Endothelial cell of hepatic sinusoid (primary cell): ENCODE measurements at regions not wholly inside any gene's neighbourhood (a gene's known extent, or its start where the extent isn't known, plus 50 kb on each side); places are given as distances from the start of the nearest gene placed in this dataset.

Experiments
- in situ Hi-C: cut with HindIII; loops from 2 replicates; pipeline ENCODE4 v1.10.0; 2017; ENCODE audit warnings: low sequenced_read_pairs

DNA sequence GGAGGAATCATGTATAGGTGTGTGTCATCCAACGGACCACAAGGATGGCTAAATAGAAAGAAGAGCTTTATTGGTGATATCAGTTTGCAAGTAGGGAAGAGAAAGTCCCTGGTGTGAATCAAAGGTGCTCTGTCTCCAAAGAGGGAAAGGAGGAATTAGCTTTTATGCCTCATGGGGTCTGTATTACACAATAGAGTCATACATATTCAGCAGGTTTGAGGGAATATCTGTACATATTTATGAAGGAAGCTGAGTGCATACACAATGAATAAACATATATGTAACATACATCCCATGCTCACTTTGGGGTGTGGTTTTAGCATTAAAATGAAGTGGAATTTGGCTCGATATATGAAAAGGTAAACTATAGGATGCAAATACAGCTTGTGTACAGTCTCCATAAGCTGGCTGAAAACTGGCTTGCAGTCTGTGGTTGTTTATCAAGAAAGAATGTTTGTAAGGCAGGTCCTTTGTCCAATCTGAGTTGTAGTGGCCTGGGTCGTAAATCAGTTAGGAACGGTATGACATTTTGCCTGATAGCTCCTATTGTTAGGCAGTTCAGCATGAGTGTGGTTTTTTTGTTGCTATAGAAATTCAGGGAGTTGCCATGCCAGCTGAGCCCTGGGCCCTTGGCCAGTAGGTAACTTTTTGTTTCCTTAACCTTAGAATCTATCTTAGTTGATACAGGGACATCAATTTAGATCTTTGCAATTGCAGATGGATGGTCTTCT lies 198.0 kb upstream of the ZP4 start:
- in situ Hi-C loops: no loop called here

DNA sequence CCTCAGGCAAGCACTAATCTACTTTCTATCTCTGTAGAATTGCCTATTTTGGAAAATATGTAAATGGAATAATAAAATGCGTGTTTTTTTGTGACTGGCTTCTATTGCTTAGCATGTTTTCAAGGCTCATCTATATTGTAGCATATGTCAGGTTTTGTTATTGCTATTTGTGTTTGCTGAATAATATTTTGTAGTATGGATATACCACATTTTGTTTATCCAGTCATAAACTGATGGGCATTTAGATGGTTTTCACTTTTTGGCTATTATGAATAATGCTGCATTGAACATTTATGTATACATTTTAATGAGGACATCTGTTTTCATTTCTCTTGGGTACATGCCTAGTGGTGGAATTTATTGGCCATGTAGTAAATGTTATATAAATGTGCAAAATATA lies 183.3 kb upstream of the ZP4 start:
- in situ Hi-C loops: no loop called here

DNA sequence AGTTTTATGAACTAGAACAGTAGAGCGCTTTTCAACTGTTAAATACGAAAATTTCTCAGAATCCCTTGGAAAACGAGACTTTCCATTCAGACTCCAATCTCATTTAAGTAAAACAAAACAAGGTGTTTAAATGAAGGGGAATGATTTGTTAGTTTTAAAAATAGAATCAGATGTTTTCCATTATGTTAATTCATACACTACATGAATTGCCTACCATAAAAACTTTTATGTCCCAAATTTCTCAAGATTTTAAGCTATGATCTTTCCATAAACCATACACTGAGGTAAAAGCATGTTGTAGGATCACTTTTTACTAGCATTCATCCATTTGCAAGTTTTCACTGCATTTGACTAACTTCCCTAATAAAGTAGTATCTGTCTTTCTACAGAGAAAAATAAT lies 180.3 kb upstream of the ZP4 start:
- in situ Hi-C loops: no loop called here

DNA sequence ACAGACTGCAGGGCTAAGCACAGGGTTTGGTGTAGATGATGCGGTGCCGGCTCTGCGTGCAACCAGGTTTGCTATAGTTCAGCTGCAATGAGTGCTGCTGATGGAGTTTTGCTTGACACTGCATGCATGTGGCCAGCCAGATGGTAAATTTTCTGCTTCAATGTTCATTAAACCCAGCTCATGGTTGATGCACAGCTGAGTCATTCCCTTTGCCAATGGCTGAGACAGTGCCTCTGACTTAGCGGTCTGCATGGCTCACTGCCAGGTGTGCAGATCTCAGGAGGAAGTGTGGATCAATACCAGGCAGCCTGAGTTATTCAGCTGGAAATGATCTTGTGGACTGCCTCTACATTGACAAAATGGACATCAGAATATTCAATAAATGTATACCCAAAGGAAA lies 172.7 kb upstream of the ZP4 start:
- in situ Hi-C loops: no loop called here

- in situ Hi-C loops: no loop called here
These were observed 171.4 kb upstream of the ZP4 start for GRCh38 chr1:238061967-238062613.

GRCh38 chr1:238060061-238060460 lies 169.3 kb upstream of the ZP4 start:
- in situ Hi-C loops: no loop called here

DNA sequence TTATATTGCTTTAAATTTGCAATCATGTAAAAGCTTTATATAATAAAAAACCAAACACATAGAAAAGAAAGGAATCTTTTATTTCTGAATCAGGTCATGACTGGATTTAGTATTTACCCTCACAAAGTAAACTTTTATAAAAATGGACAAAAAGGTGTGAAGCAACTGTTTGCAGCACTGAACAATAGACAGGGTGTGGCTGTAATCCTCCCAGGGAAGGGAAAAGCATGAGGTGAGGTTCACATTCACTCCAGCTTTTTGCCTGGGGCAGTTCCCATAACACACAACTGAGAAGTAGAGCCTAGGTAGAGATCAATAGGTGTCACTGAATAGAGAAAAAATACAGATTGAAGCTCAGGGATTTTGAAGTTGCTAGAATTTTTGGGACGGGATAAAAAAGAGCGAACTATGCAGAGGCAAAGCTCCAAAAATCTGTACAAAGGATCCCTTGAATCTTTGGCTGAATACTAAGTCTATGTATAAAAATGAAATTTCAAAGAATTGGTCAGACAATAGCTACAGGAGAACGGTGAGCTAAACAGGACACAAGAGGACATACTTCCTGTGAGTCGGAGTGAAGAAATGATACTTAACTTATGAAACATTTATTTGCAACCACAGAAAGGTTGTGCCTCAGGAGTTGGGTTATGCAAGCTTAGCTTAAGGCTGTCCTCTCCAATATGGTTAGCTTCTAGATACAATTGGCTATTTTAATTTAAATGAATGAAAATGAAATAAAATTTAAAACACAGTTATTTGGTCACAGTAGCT lies 162.0 kb upstream of the ZP4 start:
- in situ Hi-C loops: no loop called here

GRCh38 chr1:238029126-238029525 lies 138.4 kb upstream of the ZP4 start:
- in situ Hi-C loops: no loop called here

DNA sequence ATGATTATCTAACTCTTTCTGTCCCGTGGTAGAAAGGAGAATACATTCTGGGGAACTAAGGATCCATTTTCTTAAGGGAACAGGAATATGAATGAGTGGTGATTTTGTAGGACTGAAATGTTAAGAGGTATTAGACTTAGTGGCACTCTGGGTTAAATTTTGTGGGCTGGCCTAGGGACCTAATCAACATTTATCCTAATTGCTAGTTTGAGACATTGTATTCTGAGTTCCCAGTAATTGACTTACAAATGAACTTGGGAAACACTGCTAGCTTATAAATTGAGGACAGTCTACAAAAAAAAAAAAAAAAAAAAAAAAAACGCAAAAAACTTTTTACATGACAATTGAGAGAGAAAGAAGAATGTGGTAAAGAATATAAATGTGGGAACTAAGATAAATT lies 136.6 kb upstream of the ZP4 start:
- in situ Hi-C loops: no loop called here

DNA sequence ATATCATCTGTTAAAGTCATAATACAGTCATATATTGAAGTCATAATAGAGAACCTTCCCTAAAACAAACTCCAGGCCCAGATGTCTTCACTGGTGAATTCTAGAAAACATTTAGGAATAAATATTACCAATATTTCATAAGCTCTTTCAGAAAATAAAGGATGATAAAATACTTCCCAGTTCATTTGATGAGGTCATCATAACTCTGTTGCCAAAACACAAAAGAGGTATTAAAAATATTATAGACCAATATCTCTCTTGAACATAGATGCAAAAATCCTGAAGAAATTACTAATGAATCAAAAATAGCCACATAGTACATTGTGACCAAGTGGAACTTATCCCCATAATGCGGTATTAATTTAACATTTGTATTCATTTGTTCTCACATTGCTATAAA lies 132.4 kb upstream of the ZP4 start:
- in situ Hi-C loops: no loop called here

DNA sequence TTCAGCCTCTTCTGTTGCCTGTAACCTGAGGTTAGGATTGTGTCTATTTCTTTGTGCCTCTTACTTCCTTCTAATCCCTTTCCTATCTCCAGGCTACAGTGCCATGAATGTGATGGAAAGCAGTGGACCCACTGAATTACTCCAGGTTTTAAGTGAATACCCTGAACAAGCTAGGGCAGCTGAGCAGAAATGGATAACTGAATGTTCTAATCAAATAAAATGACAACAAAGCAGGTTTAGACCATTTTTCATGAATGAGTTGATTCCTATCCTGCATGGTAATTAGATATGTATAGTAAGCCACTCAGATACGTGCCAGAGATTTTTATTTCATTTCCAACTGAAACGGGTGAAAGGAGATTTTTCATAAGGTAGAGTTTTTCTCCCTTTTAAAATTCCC lies 127.5 kb upstream of the ZP4 start:
- in situ Hi-C loops: no loop called here

DNA sequence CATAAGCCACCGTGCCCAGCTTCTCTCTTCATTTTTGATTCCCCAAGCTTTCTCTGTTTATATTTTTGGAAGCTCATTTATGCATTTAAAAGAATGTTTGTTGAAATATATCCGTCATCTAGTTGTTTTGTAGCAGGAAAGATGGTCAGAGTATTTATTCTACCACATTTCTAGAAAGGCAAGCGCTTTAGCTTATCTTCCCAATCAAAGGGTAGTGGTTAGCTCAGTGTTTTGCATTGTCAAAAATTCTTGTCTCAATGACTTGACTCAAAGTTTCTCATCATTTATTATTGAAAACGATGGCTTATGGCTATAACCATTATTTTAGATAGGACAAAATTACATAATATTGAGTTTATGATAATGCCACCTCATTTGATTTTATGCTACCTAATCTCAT lies 116.1 kb upstream of the ZP4 start:
- in situ Hi-C loops: no loop called here

DNA sequence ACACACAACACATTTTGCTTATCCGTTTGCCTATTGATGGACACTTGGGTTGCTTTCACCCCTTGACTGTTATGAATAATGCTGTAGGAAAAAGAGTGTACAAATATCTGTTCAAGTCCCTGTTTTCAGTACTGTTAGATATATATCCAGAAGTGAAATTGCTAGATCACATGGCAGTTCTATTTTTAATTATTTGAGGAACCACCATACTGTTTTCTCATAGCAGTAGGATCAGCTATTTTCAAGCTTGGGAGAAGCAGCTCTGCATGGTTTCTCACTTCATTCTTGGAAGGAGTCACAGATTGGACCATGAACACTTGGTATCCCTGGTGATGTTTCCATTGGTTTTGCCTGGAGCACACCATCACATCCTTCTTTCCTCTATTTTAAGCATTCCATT lies 114.4 kb upstream of the ZP4 start:
- in situ Hi-C loops: no loop called here

DNA sequence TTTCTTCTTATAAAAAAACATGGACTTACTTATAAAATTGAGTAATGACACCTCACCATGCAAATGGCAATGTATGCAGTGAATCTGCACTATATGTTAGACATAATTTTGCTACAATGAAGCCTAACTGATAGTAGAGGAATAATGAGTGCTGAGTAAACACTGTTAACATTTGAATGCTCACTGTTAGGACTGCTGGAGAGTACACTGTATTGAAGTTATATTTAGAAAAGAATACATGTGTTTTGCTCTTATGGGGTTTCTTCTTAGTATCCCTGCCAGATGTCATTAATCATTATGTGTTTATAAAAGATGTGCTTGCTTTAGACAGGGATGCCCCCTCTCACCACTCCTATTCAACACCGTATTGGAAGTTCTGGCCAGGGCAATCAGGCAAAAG lies 111.1 kb upstream of the ZP4 start:
- in situ Hi-C loops: no loop called here

GRCh38 chr1:237999426-238000052 lies 108.8 kb upstream of the ZP4 start:
- in situ Hi-C loops: no loop called here

DNA sequence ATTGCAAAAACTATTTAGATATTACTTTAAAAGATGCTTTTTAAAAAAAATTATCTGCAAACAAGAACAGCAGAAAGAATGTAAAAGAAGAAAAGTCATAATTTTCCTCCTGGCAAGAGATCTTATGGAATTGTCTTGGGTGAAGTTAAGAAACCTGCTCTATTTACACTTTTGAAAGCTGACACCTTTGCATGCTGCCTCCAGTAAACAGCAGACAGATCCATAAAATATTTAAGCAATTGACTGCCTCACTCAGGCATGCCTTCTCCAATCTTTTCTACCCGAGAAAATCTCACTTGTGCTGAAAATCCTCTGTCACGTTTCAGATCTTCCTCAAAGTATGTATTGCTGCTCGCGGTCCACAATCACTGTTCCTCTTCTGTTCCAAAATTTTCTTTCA lies 107.9 kb upstream of the ZP4 start:
- in situ Hi-C loops: no loop called here

DNA sequence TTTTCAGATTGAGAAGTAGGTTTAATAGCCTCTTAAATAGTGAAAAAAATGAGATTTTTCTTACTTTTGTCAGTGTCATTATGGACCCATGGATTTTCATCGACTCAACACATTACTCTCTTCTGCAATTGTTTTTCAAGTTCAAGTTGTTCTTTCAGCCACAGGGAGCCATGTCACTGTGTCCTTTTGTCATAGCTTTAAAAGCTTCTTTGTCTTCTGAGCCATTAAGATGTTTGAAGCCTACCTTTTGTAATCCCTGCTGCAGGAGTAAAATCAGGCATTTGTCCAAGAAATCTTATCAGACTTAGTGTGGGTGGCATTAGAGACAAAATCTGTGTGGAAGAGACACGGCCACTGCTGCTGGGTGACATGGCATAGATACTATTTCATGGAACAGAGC lies 92.8 kb upstream of the ZP4 start:
- in situ Hi-C loops: no loop called here

DNA sequence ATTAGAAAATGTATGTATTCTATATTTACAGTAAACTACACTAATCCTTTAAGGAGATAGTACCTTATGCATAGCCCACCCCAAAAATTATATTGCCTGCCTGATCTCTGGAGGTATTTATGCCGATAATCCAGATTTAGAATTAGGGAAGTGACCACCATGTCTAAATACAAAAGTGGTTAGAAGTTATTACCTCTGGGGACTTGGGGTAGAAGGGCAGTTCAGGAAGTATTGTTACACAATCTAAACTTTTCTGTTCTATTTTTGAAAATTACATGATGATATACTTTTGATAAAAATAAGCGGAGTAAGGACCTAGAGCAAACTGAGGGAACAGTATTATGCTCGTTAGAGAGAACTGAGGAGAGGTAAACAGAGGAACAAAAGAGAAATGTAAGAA lies 90.5 kb upstream of the ZP4 start:
- in situ Hi-C loops: no loop called here

DNA sequence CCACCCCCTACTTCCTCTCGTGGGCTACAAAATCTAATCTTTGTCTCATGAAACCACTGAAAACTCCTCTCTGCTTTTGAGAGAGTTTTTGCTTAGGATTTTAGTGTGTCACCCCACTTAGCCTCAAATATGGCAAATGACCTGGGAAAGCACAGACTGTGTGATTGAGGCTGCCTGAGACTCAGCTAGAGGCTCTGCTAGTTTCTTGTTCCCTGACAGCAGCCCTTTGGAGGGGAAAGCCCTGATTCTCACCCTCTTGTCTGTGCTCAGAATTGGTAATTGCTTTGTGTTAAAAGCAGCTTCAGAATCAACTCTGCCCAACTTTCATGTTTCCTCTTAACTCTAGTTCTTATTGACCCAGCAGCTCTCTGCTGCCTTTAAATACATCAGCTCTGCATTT lies 85.6 kb upstream of the ZP4 start:
- in situ Hi-C loops: no loop called here

- in situ Hi-C loops: no loop called here
These were observed 85.2 kb upstream of the ZP4 start for GRCh38 chr1:237975903-237976302.

GRCh38 chr1:237975376-237975775 lies 84.7 kb upstream of the ZP4 start:
- in situ Hi-C loops: no loop called here

- in situ Hi-C loops: no loop called here
These were observed 81.5 kb upstream of the ZP4 start for GRCh38 chr1:237972186-237972585.
